ENCODE measurements at regions not wholly inside any gene's neighbourhood (a gene's known extent, or its start where the extent isn't known, plus 50 kb on each side); places are given as distances from the start of the nearest gene placed in this dataset.
"Not testable (repeated sequence)": the region's sequence is repeated elsewhere in the genome, so short reads cannot be mapped to it uniquely, and the experiment has no call there.

DNA sequence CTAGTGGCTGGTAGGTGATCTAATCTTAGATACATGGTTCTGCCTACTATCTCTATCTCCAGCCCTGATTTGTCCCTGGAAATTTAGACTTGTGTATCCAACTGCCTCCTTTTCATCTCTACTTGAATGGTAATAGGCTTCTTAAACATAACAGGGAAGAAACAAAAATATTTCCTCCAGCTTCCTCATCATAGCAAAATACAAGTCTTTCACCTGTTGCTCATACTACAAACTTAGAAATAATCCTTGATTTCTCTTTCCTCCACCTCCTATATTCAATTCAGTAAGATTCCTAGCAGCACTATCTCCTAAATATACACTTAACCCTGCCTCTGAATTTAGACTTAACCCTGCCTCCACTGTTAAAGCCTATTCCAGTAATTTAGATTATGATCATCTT lies 373.3 kb upstream of the ACTRT1 start:
- Mint-ChIP-seq H3K36me3 (no peaks in the 10 kb centered on the region), H3K27ac (no peak overlapping the region), H3K27me3 (no peaks in the 10 kb centered on the region), H3K9me3 (no peaks in the 10 kb centered on the region), H3K4me1 (ENCODE audit: unreplicated experiment) (no peaks in the 10 kb centered on the region), H3K4me3 (no peak overlapping the region)
- no peak for DNase-seq (ENCODE audit: extremely low spot score, unreplicated experiment)
- TF ChIP-seq, protein P1, sequence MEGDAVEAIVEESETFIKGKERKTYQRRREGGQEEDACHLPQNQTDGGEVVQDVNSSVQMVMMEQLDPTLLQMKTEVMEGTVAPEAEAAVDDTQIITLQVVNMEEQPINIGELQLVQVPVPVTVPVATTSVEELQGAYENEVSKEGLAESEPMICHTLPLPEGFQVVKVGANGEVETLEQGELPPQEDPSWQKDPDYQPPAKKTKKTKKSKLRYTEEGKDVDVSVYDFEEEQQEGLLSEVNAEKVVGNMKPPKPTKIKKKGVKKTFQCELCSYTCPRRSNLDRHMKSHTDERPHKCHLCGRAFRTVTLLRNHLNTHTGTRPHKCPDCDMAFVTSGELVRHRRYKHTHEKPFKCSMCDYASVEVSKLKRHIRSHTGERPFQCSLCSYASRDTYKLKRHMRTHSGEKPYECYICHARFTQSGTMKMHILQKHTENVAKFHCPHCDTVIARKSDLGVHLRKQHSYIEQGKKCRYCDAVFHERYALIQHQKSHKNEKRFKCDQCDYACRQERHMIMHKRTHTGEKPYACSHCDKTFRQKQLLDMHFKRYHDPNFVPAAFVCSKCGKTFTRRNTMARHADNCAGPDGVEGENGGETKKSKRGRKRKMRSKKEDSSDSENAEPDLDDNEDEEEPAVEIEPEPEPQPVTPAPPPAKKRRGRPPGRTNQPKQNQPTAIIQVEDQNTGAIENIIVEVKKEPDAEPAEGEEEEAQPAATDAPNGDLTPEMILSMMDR (conservative IDR thresholded peaks at IDR 0.05), result no peak

DNA sequence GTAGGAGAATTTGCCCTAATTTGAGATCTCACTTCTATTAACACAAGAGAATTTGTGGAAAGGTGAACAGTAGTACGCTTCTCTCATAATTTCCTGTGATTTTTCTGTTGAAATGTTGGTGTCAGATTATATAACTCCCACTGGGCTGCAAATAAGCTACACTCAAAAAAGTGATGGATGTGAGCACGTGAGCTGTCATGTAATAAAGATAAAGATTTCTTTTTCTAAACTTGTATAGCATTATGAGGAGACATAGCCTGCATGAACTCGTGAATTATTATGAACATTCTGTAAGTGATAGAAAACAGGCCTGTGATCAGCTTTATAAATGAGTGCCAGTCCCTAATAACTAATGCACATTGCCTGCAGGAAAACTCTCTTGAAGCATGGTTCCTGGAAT lies 356.6 kb upstream of the ACTRT1 start:
- no peaks in the 10 kb centered on the region for H3K36me3 Mint-ChIP-seq
- no peak overlapping the region for H3K4me3 Mint-ChIP-seq
- TF ChIP-seq, protein P1 (conservative IDR thresholded peaks at IDR 0.05), result no peak
- no peak overlapping the region for H3K27ac Mint-ChIP-seq
- no peaks in the 10 kb centered on the region for H3K27me3 Mint-ChIP-seq
- DNase-seq (ENCODE audit: extremely low spot score, unreplicated experiment), result no peak
- H3K9me3 Mint-ChIP-seq, result no peaks in the 10 kb centered on the region
- no peaks in the 10 kb centered on the region for H3K4me1 Mint-ChIP-seq (ENCODE audit: unreplicated experiment)

DNA sequence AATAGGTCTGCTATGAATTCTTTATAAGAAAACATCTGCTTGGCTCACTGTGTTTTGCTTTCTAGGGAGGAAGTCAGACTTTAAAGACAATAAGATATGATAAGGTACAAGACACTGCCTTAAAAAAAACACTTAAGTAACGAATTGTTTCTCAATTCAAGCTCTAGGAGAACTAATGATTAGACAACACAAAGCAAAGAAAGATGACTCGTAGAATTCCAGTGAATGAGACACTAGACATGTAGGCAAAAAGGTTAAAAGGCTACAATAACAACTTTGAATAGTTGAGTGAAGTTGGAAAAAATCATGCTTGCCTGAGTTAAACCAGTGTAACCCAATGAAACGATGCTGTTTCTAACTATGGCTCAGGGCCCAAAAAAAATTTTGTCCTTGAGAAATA lies 344.4 kb upstream of the ACTRT1 start:
- no peaks in the 10 kb centered on the region for H3K27me3 Mint-ChIP-seq
- TF ChIP-seq, protein P1 (conservative IDR thresholded peaks at IDR 0.05), result no peak
- no peak overlapping the region for H3K27ac Mint-ChIP-seq
- no peaks in the 10 kb centered on the region for H3K4me1 Mint-ChIP-seq (ENCODE audit: unreplicated experiment)
- no peak overlapping the region for H3K4me3 Mint-ChIP-seq
- no peaks in the 10 kb centered on the region for H3K36me3 Mint-ChIP-seq
- no peaks in the 10 kb centered on the region for H3K9me3 Mint-ChIP-seq
- no peak for DNase-seq (ENCODE audit: extremely low spot score, unreplicated experiment)

DNA sequence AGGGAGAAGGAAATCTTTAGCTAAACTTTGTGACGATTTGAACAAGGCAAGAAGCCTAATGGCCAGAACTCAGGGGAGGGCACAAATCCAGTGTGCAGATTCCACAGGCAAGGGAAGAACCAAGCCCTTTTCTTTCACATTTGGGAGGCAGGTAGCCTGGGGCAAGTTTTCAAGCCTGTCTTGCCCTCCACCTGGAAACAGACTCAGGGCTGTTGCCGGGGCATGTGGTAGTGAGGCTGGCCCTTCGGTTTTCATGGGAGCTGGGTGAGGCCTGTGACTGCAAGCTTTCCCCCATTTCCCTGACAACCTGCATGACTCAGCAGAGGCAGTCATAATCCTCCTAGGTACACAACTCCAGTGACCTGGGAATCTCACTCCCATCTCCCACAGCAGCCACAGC lies 331.6 kb upstream of the ACTRT1 start:
- H3K4me3 Mint-ChIP-seq; H3K9me3 Mint-ChIP-seq; H3K27me3 Mint-ChIP-seq; H3K27ac Mint-ChIP-seq; H3K4me1 Mint-ChIP-seq (ENCODE audit: unreplicated experiment); DNase-seq (ENCODE audit: extremely low spot score, unreplicated experiment); H3K36me3 Mint-ChIP-seq: not testable (repeated sequence)

DNA sequence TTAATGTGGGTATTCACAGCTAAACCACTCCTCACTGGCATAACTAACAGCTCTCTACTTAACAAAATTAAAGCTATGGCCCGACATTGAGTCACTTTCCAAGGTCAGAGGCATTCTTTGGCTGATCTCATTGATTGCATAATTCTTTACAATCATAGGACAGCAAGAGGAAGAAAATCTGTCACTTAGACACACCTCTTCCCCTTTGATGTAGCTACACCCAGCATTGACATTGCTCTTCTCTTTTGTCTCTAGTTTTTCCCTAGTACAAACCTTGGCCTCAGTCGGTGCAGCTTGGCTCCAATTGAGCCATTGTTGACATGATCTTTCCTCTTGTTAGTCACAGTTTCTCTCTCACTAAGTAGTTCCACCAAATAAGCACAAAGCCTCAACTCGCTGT lies 313.3 kb upstream of the ACTRT1 start:
- Mint-ChIP-seq H3K27me3 (no peaks in the 10 kb centered on the region), H3K4me3 (no peak overlapping the region), H3K9me3 (no peaks in the 10 kb centered on the region), H3K27ac (no peak overlapping the region), H3K4me1 (ENCODE audit: unreplicated experiment) (no peaks in the 10 kb centered on the region), H3K36me3 (no peaks in the 10 kb centered on the region)
- TF ChIP-seq, protein P1 (conservative IDR thresholded peaks at IDR 0.05), result no peak
- no peak for DNase-seq (ENCODE audit: extremely low spot score, unreplicated experiment)

DNA sequence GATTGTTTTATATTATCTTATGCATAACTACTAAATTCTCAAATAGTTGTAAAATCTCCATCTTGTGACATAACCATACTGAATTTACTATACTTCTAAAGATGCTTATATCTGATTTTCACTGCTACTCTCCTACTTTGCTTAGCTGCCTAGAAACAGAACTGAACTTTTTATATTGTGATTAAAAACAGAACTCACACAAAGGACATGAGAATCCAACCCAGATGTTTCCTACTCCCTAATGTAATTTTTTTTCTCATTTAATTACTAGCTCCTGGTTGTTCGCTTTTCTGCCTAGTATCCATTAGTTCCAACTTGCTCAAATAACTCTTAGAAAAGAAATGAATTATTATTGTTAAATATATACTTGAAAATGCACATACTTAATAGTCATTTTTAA lies 283.5 kb upstream of the ACTRT1 start:
- no peak for DNase-seq (ENCODE audit: extremely low spot score, unreplicated experiment)
- Mint-ChIP-seq H3K27ac (no peak overlapping the region), H3K4me1 (ENCODE audit: unreplicated experiment) (no peaks in the 10 kb centered on the region), H3K36me3 (no peaks in the 10 kb centered on the region), H3K9me3 (no peaks in the 10 kb centered on the region), H3K4me3 (no peak overlapping the region), H3K27me3 (no peaks in the 10 kb centered on the region)
- TF ChIP-seq, protein P1 (conservative IDR thresholded peaks at IDR 0.05), result no peak

All from type B pancreatic cell (in vitro differentiated cells).